ENCODE measurements at regions not wholly inside any gene's neighbourhood (a gene's known extent, or its start where the extent isn't known, plus 50 kb on each side); places are given as distances from the start of the nearest gene placed in this dataset.
"Not testable (repeated sequence)": the region's sequence is repeated elsewhere in the genome, so short reads cannot be mapped to it uniquely, and the experiment has no call there.

GRCh38 chr3:6667354-6667753, 193.6 kb upstream of the GRM7 start:
- no peak for DNase-seq

DNA sequence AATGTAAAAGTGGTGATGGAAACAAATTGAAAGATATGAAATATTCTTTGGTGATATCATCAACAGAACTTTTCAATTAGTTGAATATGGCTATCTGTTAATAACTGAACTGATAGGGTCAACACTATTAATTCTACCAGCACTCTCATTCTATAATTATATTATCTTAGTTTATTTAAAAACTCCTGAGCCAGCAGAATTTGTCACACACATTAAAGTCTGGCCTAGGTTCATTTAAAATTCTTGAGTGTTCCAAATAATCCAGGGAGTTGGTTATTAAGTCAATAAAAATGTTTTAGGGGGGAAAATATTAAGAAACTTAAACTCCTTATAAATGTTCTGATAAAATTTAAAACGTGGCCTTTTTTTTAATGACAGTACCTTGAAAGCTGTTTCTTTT, 189.6 kb upstream of the GRM7 start:
- DNase-seq = no peak

GRCh38 chr3:6679510-6679909, 181.4 kb upstream of the GRM7 start:
- no peak for DNase-seq

DNA sequence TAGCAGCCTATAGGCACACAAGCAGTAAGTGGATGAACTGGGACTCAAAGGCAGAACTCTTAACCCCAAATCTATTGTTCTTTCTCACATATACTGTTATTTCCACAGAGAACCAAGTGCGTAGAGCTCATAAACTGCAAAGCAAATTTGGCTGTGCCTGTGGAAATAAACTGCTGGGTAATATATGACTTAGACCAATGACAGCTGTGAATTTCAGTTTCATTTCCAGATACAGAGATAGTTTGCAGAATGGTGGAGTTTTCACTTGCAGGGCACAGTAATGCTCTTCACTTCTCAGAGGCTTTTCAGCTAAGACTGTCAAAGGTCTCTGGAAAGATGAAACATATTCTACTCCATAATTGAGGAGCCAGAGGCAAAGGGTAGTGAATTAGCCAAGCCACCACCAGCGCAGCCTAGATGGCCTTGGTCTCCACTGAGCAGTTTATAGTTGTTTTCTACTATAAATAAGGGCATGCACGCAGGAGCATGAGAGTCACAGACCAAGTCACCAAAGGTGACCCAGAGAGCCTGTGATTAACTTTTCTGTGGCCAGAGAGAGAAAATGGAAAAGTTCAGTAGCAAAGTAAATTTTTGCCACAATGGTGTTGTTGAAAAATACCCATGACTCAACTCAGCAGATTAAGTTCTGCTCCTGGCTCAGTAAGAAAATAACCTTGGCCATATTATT, 180.7 kb upstream of the GRM7 start:
- DNase-seq = no peak

DNA sequence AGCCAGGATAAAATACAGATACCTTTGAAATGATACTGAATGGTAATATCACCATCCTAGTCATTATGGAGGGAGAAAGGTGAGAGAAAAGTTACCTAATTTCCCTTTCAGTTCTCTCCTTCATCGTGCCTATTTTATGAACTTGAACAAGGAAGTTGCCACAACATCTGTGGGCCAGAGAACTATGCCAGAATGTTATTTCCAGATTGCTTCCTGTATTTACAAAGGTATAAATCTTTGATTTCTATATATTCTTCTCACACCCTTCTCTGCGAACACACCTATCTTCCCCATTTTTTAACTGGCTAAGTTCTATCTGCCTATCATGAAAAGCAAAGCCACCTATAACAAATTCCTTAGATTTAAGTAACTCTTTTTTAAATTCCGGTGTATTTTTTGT, 163.6 kb upstream of the GRM7 start:
- DNase-seq = no peak

DNA sequence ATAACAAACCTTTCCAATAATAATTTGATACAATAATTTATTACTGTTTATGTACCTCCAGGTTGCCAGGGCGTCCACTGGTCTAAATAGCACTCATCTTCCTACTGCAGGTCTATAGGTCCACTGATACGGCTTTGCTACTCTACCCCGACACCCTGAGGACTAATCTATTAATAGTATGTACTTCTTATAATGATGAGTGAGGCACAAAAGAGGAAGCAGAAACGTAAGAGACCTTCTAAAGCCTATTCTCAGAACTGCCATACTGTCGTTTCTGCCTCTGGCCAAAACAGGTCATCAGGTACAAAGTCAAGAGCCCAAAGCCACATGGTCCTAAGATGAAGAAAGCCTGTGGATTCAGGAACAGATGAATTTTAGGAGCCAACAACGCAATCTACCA, 163.2 kb upstream of the GRM7 start:
- no peak for DNase-seq

- not testable (repeated sequence) for DNase-seq
Observed at GRCh38 chr3:6704817-6705216, 156.1 kb upstream of the GRM7 start.

DNA sequence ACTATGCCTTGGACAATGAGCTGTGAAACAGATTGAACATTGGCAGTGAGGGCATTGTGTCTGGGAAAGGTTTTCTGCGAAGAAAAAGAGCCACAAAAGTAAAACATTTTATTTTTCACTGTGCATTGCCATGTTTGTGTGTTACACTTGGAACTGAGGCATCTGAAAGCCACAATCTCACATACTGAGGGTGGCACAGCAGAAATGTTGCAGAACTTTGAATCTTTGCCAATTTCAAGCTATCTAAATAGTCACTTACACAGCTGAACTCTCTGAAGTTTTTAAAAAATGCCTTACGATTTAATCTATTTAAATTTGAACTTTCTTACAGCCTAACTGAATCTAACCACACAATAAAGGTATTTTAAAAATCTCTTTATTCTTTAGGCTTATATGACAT, 154.1 kb upstream of the GRM7 start:
- no peak for DNase-seq

GRCh38 chr3:6709178-6709577, 151.7 kb upstream of the GRM7 start:
- DNase-seq = no peak

DNA sequence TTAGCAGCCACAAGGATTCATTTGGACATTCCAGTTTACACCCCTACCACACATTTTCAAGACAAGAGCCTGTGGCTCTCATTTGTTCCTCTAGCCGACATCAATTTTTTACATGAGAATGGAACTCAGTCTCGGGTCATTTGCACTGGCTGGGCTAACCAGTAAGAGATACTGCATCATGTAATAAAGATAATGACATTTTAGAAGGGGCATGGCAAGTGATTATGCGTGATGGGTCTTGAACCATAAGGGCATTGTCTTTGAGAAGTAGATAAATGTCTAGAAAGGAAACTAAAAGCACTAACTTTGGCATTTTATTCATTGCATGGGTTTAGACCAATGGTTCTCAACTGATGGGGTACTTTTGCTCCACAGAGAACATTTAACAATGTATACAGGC, 146.0 kb upstream of the GRM7 start:
- no peak for DNase-seq

GRCh38 chr3:6716420-6716819, 144.5 kb upstream of the GRM7 start:
- no peak for DNase-seq

DNA sequence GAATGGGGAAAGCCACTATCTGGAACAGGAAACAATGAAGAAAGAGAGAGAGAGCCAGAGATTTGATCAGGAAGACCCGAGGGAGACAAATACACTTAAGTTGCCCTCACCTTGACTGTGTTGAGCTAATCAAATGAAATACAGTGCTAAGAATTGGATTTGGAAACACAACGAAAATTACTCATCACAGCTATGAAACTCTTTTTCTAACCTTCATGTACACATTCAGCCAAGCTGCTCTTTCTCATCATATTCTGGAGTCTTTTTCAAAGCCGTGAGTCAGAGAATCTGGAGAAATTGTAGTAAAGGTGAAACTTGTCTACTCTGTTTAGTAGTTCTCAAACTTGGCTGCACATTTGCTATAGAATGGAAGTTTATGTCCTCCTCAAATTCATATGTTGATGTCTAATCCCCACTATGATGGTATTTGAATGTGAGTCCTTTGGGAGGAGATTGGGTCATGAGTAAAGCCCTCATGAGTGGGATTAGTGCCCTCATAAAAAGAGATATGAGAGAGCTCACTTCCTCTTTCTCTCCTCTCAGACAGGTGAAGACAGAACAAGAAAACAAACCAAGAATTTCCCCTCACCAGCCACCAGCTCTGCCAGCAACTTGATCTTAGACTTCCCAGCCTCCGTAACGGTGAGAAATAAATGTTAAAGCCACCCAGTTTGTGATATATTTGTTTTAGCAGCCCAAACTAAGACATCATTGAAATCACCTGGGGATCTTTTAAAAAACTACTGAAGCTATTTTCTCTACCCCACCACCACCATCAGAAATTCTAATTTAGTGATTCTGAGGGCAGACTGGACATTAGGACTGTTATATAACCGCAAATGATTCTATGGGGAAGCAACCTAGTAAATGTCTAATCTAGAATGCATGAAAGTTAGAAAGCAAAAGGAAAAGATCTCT, 143.6 kb upstream of the GRM7 start:
- DNase-seq = no peak

- no peak for DNase-seq
Observed at GRCh38 chr3:6719999-6720398, 140.9 kb upstream of the GRM7 start.

GRCh38 chr3:6721491-6721890, 139.4 kb upstream of the GRM7 start:
- no peak for DNase-seq

DNA sequence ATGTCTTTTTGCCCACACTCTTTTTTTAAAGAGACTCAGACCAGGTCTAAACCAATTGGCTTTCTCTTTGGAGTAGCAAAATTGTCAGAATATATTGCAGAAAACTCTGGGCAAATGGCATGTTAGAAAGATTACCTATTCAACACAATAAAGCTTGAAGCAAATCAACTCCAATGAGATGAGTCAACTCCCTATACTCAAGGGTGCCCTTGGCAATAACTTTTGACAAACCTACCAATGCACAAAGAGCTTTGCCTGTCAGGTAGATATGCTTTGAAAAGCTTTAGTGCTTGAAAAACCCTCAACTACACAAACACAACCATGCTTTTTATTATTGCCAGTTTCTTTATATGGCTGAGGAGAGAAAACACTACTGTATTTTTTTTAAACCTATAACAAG, 137.7 kb upstream of the GRM7 start:
- DNase-seq = no peak

DNA sequence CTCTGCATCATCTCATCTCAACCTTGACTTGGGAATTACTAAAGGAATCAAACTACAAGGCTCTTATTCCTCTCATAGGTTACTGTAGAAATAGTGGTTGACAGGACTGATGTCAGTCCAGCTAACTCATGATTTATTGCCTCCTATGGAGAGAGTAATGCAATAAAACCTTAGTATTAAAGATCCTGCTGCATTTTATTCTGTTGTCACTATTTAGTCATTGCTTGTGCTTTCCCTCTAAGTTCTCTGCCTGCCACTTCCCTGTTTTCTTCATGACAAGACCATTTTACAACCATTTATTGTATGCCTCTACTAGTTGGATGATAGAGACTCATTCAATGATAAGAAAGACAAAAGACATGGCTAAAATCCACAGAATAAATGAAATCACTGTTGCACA, 134.1 kb upstream of the GRM7 start:
- DNase-seq = no peak

GRCh38 chr3:6732807-6733206, 128.1 kb upstream of the GRM7 start:
- DNase-seq = no peak

DNA sequence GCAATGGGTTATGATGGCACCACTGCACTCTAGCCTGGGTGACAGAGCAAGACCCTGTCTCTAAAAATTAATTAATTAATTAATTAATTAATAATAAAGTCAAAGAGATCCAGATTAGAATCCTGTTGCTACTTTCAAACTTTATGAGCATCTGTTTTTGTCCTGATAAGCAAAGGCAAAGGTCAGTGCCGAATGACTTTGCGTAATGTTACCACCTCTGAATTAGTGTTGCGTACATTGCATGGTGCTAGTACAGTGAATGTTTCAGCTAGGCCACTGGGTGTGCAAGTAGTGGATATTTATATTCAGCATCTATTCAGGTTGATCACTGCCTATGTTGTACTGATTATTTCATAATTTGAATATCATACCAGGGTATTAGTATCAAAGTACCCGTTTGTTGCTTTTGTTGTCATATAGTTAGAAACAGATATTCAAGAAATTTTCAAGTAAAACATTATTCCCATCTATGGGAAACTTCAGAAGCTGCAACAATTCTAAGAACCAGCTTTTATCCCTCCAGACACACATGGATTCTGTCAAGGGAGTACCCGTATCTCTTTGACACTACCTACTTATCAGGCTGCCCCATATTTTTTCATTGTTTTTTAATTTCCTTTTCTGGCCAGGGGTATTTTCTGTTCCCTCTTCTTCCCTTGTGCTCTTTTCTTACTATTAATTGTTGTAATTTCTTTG, 127.1 kb upstream of the GRM7 start:
- no peak for DNase-seq

DNA sequence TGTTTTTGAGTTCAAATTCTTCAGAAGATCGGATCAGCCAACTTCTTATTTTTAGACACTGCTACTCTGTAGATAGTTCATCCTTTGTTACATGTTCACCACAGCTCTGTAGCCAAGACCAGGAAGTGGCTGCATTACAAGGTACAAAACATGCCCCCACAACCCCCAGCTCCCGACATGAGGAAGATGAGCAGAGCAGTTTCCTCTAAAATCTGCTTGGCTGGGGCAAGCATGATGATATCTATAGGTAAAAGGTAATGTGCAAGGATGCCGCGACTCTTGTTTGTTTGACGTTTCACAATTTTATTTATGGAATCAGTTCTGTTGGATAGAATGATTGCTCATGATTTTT, 126.5 kb upstream of the GRM7 start:
- DNase-seq = no peak

GRCh38 chr3:6736836-6737629, 123.9 kb upstream of the GRM7 start:
- no peak for DNase-seq

- DNase-seq = no peak
Observed at GRCh38 chr3:6737630-6738029, 123.3 kb upstream of the GRM7 start.

- DNase-seq = no peak
Observed at GRCh38 chr3:6739288-6739687, 121.6 kb upstream of the GRM7 start.

DNA sequence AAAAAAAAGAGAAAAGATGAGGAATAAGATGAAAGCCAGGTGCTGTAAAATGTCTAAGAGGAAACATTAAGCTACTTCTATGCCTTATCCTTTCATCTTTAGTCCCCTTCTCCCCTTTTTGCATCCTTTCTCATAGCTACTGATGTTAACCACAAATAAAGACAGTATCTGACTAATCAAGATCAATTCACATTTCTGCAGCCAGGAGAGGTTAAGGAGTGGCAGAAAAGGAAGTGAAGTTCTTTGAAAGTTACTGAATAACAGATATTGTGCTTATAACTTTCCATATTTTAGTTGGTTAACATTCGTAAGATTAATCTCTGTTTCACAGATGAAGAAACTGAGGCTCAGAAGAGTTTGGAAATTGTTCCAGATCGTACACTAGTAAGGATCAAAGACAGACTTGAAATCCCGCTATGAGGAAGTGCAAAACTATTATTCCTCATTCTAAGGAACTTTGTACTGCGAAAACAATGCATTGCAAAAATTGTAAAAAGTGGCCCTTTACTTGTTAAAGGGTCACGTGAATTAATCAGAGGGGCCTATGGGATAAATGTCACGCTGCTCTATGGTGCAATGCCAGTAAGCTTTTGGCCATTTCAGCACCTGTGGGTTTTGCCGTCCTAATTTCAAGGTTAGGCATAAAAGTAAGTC, 117.7 kb upstream of the GRM7 start:
- no peak for DNase-seq
